ENCODE measurements at regions not wholly inside any gene's neighbourhood (a gene's known extent, or its start where the extent isn't known, plus 50 kb on each side); places are given as distances from the start of the nearest gene placed in this dataset.
"Not testable (repeated sequence)": the region's sequence is repeated elsewhere in the genome, so short reads cannot be mapped to it uniquely, and the experiment has no call there.

DNA sequence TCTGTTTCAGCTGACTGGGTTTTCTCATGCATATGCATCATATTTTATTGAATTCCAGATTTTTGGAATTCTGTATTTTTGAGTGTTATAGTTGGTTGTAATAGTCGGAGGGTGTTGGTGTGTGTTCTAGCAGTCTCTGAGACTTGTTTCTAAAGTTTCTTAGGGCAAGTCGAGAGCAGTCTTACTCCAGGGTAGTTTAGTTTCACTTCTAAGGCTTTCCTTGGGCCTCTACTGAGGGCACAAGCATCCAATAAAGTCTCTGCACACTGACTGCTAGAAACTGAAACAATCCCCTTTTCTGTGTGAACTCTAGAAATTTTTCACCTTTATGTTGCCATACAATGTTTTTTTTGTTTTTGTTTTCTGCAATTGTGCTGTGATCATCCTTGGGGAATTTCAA is 663.7 kb upstream of the LRATD1 start:
- DNase-seq: no peak

DNA sequence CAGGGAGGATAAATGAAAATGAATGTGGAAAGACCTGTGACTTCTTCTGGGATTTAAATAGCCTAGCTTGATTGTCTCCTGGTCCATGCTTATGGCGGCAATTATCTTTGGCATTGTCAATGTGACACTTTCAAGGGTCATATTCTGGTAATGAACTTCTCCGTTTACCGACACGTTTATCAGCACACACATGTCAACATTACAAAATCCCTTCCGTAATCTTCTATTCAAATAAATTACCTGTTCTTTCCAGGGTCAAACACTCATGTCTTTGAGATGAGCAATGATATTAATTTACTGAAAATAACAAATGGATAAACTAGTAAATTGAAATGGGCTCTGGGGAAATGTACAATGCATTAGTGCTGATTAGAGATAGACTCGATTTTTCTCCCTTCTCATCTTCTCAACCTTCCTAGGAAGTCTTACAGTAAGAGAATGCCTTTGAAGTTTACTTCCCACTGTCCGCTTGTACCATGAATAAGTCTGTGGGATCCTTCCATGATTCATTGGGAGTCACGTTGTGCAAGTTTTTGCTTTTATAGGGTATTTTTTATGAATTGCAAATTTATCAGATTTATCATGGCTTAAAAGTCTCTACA is 646.3 kb upstream of the LRATD1 start:
- DNase-seq: no peak

DNA sequence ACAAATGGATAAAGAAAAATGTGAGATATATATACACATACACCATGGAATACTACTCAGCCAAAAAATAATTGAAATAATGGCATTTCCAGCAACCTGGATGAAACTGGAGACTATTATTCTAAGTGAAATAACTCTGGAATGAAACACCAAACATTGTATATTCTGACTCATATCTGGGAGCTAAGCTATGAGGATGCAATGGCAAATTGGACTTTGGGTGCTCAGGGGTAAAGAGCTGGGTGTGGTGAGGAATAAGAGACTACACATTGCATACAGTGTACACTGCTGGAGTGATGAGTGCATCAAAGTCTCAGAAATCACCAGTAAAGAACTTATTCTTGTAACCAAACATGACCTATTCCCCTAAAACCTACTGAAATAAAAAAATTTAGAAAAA is 636.0 kb upstream of the LRATD1 start:
- DNase-seq: no peak

DNA sequence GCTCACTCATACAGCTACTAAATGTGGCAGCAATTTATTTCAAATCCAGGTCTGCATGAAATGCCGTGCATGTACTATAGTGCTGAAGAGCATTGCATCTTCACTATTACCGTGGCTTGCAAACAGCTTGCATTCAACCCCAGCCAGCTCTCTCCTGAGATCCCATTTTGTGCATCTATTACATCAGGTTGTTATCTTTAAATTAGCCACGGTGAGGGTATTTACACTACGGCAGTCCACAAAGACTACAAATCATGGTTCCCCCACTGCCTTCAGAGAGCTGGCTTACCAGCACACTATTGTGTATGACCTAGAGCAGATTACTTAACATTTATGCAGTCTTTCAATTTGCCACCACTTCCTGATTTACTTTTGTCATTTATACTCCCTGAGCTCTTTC is 621.3 kb upstream of the LRATD1 start:
- no peak for DNase-seq

DNA sequence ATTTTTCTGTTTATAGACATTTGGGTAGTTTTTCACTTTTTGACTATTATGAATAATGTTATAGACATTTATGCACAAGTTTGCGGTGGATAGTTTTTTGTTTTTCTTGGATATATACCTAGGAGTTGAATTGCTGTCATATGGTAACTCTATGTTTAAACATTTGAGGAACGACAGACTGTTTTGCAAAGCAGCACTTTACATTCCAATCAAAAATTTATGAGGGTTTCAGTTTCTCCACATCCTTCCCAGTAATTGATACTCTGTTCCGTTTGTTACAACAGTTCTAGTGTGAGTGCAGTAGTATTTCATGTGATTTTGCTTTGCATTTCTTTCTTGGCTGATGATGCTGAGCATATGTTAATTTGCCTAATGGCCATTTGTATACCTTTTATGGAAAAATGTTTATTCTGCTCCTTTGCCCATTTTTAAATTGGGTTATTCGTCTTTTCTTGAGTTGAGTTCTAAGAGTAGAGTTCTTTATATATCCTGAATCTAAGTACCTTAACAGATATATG is 617.3 kb upstream of the LRATD1 start:
- no peak for DNase-seq

DNA sequence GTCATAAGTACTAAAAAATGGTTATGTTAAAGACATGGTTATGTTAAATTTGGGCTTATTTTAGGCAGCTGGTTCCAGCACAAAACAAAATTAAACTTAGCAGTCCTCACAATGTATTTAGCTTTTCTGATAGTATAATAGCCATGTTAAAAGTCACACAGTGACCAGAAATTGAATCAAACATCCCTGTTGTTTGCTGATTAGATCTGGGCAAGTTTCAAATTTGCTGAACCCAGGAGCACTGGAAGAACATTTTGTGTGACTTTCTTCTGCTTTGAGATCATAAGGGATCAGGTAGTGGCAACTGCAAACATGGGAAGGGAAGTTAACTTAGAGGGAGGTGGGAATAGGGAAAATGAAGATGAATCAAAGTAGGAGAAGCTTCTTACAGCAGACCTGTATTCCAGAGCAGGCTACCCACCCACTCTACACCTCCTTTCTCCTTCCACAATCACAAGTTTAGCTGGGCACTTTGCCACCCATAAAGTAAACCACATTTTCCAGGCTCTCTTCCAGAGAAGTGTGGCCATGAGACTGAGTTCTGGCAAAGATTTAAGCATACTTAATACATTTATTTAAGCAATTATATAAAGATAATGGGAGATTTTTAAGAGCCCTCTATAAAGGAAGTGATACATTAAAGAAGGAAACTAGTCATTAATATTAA is 616.1 kb upstream of the LRATD1 start:
- DNase-seq: no peak

DNA sequence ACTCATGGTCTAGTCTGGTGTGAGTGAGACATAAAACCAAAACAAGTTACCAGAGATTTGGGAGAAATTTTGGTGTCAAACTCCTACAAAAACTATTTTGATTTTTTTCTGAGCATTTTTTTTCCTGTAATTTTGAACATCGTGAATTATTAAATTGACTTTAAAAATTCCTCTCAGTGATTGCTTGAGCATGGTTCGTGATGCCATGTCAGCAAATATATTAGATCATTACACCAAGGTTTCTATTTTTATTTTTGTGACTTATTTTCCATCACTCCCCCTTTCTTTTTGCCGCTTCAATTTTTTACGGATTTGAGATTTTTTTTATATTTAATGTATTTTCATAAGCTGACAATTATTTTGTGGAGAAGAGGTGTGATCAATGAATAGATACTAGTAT is 613.9 kb upstream of the LRATD1 start:
- no peak for DNase-seq

DNA sequence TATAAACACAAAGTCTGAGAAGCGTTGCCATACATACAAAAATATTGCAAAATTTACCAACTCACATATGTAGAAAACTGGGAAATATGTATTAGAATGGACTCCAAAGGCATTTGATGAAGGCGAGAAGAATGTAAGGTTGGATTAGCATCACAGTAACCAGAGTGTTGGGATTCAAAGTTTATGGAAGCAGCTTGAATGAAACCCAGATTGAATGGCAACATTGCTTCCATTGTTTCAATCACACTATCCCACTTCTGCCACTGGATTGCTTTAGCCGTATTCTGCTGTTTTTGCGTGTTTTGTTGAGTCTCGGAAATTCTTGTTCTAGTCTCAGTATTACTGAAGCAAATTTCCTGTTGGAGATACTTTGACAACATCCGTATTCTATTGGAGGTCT is 609.0 kb upstream of the LRATD1 start:
- no peak for DNase-seq

DNA sequence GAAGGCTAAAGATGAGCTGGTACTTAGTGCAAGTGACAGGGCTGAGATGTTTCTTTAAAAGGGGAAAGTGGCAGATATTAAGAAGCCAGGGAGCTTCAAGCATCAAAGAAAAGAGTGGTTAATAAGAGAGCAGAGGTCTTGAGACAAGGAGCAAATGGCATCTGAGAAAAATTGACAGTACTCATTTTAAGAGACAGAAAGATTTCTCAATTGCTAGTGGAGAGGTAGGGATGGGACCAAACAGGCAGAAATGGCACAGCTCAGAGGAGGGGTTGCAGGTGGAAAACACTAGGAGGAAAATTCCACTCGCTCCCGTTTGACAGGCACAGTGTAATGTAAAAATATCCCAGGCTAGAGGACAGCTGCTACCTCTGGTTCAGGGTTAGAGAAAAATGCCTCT is 593.4 kb upstream of the LRATD1 start:
- no peak for DNase-seq

DNA sequence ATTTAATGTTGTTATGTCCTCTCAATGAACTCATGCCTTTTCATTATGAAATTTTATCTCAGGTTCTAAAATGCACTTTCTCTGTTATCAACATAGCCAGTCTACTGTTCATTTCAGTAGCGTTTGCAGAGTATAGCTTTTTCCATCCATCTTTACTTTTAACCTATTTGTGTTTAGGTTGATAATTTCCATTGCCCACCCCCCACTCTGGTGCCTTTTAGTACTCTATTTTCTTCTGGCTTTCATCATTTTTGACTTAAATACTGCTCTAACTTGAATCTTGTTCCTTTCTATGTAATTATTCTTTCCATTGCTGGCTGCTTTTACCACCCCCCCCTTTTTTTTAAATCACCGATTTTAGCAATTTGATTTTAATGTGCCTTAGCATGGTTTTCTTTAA is 585.0 kb upstream of the LRATD1 start:
- no peak for DNase-seq

DNA sequence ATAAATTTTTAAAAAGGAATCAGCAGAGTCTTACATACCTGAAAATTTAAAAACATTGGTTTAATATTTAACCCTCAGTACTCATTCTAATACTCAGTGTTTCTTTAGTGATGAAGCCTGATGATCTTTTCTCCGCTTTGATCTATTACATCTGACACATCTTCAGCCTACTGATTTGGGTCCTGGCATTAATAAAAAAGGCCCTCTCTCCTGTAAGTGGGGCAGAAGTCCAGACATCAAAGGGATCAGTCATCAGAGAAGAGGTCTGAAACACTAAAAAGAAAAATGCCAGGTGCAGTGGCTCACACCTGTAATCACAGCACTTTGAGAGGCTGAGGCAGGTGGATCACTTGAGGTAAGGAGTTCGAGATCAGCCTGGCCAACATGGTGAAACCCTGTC is 581.1 kb upstream of the LRATD1 start:
- no peak for DNase-seq

DNA sequence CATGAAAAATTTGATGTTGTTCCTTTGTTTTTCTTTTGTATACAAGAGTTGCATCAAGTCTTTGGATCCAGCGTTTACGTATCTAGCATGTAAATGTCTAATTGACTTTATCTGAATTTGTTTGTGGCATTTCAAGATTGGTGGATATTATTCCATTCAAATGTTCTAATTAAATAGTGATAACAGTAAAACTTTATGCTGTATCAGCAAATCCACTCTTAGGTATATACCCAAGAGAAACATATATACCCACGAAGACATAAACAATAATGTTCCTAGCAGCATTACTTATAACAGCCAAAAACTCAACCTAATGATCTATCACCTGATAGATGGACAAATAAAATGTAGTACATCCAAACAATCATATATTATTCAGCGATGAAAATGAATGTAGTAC is 579.4 kb upstream of the LRATD1 start:
- no peak for DNase-seq

DNA sequence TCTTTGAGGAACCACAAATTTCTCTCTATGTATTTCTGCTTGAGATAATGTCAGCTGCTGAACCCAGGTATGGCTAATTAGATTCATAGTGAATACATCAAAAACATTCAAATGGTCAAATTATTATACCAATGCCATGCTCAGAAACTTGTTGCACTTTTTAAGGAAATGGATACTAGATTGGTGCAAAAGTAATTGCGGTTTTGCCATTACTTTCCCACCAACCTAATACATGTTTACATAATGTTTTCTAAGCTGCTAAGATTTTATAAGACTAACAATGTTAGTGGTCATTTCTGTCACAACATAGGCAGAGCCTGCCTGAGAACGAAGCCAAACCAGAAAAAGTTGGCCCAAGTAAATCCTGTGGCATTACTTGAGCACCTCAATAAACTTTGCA is 568.2 kb upstream of the LRATD1 start:
- no peak for DNase-seq

DNA sequence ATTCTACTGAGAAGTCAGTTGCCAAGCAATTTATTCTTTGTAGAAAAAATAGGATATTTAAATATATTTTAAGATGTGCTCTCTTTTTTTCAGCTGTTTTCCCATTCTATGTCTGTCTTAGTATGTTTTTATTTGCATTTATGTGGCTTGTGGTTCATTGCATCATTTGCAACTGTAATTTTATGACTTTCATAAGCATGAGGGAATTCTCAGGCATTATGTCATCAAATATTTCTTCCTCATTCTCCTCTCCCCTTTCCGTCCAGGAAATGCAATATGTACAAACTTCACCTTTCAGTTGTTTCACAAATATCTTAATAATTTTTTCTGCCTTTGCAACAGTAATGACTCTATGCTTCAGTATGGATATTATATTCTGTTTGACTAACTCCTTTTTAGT is 560.2 kb upstream of the LRATD1 start:
- no peak for DNase-seq

DNA sequence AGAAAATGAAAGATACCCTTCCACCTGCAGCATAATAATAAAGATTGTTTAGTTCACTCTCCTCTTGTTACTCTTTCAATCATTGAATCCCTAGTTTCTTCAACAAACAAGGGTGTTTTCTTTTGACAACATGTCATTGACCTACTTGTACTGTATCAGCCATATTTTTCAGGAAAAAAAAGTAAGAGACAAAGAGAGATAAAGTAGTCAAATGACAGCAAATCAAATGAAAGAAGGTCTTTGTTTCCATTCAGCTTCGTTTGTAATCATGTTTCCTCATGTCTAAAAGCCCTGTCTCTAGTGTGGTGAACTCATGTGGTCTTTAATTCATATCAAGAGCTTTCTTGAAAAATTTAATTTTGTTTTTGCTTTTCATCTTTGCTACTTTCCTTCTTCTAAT is 557.8 kb upstream of the LRATD1 start:
- no peak for DNase-seq

DNA sequence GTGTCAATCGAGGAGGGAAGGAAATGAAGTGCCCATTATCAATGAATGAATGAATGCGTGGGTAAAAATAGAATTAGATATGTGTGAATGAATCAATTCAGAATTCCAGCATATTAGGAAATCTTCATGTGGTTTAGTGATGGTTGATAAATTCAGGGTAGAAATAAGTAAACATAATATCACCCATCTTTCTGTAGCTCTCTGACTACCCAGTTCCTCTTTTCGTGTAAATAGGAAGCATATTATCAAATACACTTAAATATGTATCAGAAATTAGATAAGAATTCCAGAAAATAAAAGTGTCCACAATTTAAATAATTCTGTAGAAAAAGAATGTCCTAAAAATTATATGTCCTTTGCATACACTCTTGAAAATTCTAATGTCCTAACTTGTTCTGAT is 552.9 kb upstream of the LRATD1 start:
- no peak for DNase-seq

DNA sequence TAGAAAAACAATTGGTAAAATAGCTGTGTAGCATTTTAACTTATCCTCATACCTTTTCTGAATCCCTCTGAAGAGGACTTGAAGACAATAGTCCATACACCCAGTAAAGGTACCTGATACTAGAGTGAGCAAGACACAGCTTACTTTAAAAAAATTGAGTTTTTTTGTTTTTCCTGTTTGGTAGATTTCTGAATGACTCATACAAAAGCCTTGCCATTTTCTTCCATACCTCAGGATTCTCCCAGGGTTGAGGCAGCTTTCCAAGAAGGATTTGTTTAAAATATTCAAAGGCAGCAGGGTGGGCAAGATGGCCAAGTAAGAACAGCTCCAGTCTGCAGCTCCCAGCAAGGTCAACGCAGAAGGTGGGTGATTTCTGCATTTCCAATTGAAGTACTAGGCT is 551.0 kb upstream of the LRATD1 start:
- no peak for DNase-seq

DNA sequence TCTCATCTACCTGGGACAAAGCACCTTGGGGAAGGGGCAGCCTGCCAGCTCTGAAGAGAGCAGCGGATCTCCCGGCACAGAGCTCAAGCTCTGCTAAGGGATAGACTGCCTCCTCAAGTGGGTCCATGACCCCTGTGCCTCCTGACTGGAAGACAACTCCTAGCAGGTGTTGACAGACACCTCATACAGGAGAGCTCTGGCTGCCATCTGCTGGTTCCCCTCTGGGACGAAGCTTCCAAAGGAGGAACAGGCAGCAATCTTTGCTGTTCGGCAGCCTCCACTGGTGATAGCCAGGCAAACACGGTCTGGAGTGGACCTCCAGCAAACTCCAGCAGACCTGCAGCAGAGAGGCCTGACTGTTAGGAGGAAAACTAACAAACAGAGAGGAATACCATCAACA is 549.9 kb upstream of the LRATD1 start:
- DNase-seq: no peak

DNA sequence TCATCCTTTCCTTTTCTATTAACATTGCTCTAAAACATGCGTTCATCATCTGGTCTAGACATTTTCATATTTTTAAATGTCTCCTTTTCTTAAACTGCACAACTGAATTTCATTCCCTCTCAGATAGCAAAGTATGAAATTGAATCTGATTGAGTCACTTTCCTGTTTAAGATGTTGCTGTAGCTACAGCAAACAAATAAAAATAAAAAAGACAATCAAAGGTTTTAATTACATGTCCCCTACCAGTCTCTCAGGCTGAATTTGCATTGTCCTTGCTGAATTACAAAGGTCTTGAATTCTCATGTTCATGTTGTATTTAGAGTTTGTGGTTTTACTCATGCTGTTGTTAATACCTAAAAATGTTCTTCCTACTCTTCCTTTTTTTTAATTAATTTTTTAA is 537.9 kb upstream of the LRATD1 start:
- no peak for DNase-seq

DNA sequence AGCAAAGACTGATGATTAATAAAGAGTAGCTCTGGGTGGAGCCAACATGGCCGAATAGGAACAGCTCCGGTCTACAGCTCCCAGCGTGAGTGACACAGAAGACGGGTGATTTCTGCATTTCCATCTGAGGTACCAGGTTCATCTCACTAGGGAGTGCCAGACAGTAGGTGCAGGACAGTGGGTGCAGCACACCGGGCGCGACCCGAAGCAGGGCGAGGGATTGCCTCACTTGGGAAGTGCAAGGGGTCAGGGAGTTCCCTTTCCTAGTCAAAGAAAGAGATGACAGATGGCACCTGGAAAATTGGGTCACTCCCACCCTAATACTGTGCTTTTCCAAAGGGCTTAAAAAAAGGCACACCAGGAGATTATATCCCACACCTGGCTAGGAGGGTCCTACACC is 533.4 kb upstream of the LRATD1 start:
- not testable (repeated sequence) for DNase-seq

DNA sequence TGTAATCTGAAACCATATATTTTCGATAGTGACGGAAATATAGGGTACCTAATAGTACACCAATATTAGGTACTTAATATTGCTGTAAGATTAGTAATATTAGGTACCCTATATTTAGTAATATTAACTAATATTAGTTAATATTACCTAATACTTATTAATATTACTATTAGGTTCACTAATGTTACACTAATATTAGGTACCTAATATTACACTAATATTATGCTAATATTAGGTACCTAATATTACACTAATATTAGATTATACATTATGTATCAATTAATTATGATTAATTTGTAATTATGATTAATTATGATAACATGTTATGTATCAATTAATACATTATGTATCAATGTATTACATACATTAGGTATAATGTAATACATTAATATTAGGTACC is 518.2 kb upstream of the LRATD1 start:
- no peak for DNase-seq

DNA sequence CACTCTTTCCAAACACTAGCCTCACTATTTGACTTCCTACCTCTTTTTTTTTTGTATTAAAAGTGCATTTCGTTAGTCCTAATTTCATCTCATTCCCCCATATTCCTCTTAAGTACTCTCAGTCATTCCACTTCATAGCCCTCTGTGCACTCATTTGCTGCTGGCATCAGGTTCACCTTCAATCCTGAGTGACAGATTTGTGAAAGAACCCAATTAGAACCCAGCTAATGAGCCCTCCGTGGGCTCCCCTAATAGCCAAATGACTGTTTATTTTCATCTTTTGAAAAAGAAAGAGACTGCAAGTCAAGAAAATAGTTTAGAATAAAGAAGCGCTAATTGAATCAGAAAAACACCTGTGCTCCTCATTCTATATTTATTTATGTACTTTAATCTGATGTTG is 512.1 kb upstream of the LRATD1 start:
- no peak for DNase-seq

DNA sequence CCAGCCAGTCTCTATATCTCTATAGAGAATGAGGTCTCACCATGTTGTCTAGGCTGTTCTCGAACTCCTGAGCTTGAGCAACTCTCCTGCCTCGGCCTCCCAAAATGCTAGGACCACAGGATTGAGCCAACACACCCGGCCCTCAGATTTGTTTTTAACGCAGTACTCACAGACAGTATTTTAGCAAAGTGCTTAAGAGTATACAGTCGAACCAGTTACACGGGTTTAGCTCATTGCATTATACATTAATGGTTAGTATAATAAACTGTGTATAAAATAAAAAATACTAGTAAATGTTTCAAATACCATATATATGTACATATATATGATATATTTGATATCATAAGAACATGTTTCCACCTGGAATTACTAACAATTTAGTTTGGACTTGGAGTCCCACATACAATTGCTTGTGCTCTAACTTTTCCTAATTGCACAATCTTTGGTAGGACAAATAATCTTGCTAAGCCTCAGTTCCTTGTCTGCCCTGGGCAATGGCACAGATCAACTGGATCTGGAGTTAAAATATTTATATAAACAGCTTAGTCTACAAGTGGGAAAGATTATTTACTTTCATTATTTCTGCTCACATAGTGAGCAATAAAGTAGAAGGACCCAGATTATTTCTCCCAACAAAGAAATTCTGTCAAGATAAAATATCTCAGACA is 508.9 kb upstream of the LRATD1 start:
- DNase-seq: no peak

DNA sequence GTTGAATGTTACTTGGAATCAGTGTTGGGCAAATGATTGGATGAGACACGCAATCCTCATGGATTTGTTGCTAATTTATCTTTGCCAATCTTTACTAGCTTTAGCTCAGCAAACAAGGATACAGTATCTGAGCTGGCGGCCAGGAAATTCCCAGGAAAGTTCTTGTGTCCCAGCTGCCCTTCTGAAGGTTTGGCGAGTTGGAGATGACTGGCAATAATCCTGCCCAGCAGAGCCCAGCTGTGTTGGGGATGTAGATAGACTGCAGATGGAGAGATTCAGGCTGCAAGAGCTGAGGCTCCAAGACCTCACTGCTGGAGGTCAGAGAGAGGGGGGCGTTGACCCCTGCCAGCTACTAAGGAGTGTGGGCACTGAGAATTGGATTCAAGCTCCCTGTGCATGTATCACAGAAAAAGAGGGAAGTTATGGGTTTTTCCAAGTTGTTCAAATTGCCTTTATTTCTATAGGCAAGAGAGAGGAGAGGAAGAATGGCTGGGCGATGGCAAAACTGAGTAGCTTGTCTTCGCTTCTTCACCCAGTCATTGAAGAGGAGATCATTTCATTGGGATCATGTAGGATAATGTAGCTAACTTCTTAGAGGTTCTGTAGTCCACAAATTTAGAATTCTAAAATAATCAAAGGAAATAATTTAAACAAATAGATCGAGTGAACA is 506.8 kb upstream of the LRATD1 start:
- no peak for DNase-seq
